ENCODE measurements at regions not wholly inside any gene's neighbourhood (a gene's known extent, or its start where the extent isn't known, plus 50 kb on each side); places are given as distances from the start of the nearest gene placed in this dataset.
"Not testable (repeated sequence)": the region's sequence is repeated elsewhere in the genome, so short reads cannot be mapped to it uniquely, and the experiment has no call there.

DNA sequence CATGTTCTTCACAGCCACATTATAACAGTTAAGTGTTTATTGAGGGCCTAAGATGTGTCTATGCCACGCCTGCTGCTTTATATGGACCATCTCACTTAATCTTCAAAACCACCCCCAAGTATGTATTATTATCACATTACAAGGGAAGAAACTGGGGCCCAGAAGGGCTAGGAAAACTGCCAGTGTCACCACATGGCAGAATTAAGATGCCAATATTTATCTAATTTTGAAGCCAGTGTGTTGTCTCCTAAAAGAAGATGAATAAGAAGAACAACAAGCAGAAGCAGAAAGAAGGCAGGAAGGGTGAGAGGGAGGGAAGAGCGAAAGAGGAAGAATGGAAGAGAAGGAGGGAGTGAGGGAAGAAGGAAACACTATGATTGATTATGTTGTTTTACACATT is 491.3 kb upstream of the IL12A start:
- TF ChIP-seq GATA1 (IDR thresholded peaks at IDR 0.05; ENCODE audit: low read depth, low read length) (no peak), POLR2A (IDR thresholded peaks at IDR 0.05; ENCODE audit: low read length) (no peak)
- no peak for DNase-seq

DNA sequence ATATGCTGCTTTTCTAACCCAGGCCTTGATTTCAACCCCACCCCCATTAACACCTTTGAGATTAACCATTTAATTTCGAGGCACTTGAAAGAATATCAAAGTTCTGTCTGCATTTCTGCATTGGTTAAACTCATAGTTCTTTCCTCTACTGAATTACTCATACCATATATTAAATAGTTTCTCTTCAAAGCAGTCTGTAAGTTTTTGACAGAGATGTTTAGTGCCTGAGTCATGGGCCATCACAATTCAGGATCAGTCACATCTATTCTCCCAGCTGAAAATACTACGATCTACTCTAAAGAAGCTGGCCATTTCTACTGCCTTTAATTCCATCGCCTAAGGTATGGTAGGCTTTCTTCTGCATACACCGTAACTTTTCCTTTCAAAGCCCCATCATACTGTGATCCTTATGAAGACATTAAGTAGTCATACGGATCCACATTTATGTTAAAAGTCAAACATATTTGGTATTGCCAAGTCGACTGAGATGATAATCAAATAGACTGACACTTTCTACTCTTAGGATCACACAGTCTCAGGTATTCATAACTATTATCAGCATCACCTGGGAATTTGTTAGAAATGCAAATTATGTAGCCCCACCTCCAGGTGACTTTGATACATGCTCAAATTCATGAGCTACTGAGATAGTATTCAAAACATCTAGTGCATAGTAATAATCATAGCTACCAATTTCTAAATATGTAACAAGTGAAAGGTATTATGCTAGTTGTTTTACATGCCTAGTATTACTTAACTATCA is 489.4 kb upstream of the IL12A start:
- TF ChIP-seq GATA1 (IDR thresholded peaks at IDR 0.05; ENCODE audit: low read depth, low read length) (no peak), POLR2A (IDR thresholded peaks at IDR 0.05; ENCODE audit: low read length) (no peak)
- no peak for DNase-seq

DNA sequence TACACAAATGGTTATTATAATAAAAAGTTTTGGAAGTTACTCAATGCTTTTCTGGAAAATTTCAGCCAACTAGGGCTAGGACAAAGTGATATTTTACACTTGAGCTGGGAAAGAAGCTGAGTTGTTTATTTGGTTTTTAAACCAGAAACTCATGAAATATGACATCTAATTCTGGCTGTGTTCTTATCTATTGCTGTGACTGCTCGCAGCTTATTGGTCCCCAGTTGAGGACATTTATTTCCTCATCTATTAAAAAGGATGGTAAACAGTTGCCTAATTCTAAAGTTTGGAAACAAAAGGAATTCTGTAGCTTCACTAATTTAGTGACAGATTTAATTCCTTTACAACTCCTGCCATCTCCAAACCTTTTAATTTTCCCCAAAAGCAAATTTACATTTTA is 487.6 kb upstream of the IL12A start:
- TF ChIP-seq POLR2A (IDR thresholded peaks at IDR 0.05; ENCODE audit: low read length): no peak
- no peak for DNase-seq

DNA sequence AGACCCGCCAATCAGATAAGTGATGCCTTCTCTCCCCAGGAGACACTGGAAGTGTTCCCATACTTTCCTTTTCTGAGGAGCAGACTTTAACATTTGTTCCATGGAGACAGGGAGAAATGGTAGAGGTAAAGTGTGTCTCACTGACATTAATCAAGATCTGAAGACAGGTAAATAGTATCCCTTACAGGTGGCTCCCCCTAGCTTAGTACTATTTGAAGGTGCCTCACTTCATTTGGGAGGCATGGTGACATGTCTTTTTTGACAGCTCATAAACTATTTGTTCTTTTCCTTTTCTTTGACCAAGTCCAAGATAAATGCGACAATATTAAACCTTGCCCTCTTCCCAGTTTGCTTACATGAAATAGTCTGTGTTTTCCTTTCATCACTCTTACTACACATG is 485.6 kb upstream of the IL12A start:
- DNase-seq: no peak
- TF ChIP-seq GATA1 (IDR thresholded peaks at IDR 0.05; ENCODE audit: low read depth, low read length) (no peak), POLR2A (IDR thresholded peaks at IDR 0.05; ENCODE audit: low read length) (no peak)

DNA sequence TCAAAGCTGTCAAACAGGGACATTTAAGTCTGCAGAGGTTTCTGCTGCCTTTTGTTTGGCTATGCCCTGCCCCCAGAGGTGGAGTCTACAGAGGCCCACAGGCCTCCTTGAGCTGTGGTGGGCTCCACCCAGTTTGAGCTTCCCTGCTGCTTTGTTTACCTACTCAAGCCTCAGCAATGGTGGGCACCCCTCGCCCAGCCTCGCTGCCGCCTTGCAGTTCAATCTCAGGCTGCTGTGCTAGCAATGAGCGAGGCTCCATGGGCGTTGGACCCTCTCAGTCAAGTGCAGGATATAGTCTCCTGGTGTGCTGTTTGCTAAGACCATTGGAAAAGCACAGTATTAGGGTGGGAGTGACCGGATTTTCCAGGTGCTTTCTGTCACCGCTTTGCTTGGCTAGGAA is 477.6 kb upstream of the IL12A start:
- not testable (repeated sequence) for DNase-seq

DNA sequence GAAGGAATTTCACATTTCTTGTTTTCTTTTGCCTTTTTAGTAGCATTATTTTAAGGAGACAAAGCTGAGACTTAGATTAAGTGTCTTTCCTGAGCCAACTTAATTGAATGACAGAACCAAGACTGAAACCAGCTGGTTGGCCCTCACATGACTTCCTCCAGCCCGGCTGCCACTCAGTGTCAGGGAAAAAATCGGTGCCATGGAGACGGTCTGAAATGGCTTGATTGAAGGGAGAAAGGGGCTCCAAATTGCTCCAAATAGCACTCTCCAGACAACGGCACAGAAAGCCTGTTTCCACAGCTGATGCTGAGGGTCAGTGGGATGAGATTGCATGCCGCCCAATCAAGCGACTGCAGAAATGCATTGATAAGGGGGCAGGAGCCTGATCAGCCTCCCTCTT is 475.2 kb upstream of the IL12A start:
- DNase-seq: no peak
- TF ChIP-seq GATA1 (IDR thresholded peaks at IDR 0.05; ENCODE audit: low read depth, low read length): no peak
- TF ChIP-seq POLR2A (IDR thresholded peaks at IDR 0.05; ENCODE audit: low read length): no peak

DNA sequence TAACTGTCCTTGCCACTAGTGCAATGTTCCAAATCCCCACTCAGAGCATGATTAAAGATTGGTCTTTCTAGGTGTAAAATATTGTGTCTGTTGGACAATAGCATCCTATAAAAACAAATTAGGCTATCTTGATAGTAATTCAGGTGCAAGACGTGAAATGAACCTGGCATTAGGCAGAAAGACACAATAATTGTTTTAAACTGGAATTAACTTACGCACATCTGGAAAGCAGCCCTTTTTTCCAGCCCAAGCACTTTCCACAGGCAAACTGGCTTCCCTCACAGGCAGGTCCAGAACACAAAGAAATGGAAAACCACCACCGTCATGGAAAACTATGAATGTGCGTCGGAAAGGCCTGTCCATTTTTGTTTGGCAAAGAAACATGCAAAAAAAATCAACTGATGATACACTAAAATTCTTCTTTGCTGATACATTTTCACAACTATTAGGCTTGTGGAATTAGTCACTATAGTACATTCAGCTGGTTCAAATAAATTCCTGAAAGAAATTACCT is 474.7 kb upstream of the IL12A start:
- TF ChIP-seq POLR2A (IDR thresholded peaks at IDR 0.05; ENCODE audit: low read length) (no peak), GATA1 (IDR thresholded peaks at IDR 0.05; ENCODE audit: low read depth, low read length) (no peak)
- DNase-seq: no peak

DNA sequence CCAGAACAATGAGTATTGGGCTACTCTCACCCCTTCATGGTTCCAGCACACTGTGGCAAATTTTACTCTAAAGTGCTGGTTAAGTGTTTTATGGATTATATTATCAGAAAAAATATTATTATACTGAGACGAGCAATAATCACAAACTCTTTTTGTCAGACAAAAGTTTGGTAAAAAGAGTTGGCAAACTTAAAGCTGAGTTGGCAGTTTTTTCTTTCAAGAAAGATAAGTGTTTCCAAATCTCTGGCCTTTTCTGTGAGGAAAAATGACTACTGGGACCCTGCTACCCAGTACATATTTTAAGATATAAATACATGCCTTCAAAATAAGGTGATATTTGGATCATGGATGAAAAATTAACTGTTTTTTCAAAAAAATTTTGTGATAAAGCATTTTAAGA is 471.5 kb upstream of the IL12A start:
- no peak for TF ChIP-seq GATA1 (IDR thresholded peaks at IDR 0.05; ENCODE audit: low read depth, low read length)
- TF ChIP-seq POLR2A (IDR thresholded peaks at IDR 0.05; ENCODE audit: low read length): no peak
- DNase-seq: no peak

DNA sequence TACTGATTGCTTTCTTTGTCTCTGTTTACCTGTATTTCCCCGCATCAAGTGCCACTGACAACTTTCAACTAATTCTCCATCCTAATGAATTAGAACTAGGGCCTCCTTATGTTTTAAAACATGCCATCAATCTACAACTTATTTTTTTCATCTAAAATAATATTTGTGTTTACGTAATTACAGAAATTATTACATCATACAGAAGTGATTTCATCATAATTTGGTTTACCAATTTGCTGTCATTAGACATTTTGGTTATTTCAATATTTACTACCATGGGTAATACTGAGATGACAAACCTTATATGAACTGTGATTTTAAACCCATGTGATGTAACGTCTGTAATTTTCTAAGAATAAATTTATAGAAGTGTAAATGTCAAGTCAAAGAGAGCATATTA is 468.0 kb upstream of the IL12A start:
- DNase-seq: no peak
- TF ChIP-seq GATA1 (IDR thresholded peaks at IDR 0.05; ENCODE audit: low read depth, low read length): no peak
- no peak for TF ChIP-seq POLR2A (IDR thresholded peaks at IDR 0.05; ENCODE audit: low read length)

DNA sequence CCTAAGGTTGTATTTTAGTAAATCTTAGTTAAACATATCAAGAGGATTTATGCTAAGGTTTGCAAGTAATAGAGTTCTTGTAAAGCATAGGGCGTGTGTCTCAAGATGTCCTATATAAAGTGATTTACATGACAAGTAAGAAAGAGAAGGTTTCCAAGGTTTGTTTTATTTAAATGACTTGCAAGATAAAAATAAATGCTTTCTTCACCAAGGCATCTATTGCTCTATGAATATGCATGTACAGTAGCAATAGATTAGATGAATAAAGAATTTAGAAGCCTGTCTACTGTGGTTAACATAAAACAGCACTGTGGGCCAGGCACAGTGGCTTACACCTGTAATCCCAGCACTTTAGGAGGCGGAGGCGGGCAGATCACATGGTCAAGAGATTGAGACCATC is 466.4 kb upstream of the IL12A start:
- DNase-seq: no peak
- TF ChIP-seq POLR2A (IDR thresholded peaks at IDR 0.05; ENCODE audit: low read length) (no peak), GATA1 (IDR thresholded peaks at IDR 0.05; ENCODE audit: low read depth, low read length) (no peak)

DNA sequence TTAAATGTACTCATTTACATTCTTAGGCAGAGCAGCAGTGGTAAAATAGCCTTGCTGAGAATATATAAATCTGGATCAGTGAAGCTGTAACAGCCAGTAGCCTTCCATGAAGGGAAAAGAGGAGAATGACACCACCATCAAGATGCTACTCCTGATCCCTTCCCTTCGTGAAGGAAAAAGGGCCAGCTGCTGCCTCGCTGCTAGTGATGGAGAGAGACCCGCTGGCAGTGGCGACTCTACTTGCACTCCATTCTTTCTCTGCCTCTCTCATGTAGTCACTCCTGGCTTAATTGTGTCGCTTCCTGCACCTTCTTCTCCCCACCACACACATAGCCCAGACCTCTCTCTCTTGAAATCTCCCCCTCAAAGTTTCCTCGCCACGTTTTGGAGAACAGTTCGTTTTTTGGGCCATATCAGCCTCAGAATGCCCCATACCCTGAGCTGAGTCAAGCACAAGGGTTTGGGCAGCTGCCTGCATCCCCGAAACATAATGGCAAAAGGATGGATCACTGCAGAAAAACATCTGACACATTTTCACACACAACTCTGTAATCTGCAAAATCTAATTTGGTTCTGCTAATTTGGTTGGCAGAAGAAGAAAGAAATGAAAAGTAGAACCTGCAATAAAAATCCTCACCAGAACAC is 460.3 kb upstream of the IL12A start:
- DNase-seq: no peak
- TF ChIP-seq POLR2A (IDR thresholded peaks at IDR 0.05; ENCODE audit: low read length) (no peak), GATA1 (IDR thresholded peaks at IDR 0.05; ENCODE audit: low read depth, low read length) (no peak)

DNA sequence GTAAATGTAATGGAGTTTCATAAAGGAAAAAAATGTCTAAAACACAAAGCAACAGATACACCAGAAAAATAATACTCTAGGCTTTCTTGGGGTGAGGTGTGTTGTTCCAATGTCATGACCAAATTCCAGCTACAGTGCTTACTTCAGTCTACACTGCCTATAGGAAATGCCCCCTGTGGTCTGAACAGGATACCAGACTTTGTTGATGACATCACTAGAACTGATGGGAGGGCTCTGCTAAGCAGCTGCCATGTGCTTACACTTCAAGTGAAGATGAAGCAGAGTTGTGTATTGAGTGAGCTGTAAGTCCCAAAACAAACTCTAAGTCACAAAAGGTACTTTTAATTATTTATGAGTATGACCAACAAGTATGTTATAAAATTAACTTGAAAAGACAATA is 456.1 kb upstream of the IL12A start:
- TF ChIP-seq POLR2A (IDR thresholded peaks at IDR 0.05; ENCODE audit: low read length) (no peak), GATA1 (IDR thresholded peaks at IDR 0.05; ENCODE audit: low read depth, low read length) (no peak)
- DNase-seq: no peak

DNA sequence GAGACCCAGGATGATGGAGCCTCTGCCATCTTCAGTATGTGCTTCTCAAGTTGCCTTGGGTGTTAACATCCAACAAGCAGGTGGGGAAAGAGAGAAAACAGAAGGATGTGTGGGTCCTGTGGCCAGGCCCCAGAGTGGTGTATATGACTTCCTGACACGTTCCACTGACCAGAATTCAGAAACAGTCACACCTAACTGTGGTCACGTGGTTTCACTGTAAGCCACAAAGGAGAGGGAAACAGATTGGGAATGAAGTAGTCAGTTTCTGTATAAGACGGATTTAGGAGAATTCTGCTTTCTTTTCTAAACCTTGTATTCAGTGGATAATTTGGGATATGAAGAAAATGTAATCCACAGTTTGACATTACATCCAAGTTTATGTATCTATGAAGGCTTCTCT is 454.1 kb upstream of the IL12A start:
- DNase-seq: no peak
- TF ChIP-seq POLR2A (IDR thresholded peaks at IDR 0.05; ENCODE audit: low read length): no peak
- no peak for TF ChIP-seq GATA1 (IDR thresholded peaks at IDR 0.05; ENCODE audit: low read depth, low read length)

DNA sequence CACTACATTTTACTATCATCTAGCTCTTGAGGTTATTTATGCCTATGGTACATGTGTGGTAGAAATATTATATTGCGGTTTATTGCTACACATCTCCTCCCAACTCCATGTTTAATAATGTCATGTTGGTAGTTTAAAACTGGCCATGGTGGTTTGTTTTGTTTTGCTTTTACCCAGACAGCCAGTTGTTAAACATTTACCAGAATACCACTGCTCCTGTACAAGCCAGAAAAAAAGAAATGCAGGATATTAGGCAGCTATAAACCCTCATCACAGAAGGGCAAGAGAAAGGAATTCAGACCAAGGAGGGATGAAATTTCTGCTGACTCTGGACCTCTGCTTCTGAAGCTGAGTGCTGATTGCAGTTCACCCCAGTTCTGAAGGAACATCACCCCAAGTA is 451.8 kb upstream of the IL12A start:
- TF ChIP-seq POLR2A (IDR thresholded peaks at IDR 0.05; ENCODE audit: low read length) (no peak), GATA1 (IDR thresholded peaks at IDR 0.05; ENCODE audit: low read depth, low read length) (no peak)
- DNase-seq: no peak

DNA sequence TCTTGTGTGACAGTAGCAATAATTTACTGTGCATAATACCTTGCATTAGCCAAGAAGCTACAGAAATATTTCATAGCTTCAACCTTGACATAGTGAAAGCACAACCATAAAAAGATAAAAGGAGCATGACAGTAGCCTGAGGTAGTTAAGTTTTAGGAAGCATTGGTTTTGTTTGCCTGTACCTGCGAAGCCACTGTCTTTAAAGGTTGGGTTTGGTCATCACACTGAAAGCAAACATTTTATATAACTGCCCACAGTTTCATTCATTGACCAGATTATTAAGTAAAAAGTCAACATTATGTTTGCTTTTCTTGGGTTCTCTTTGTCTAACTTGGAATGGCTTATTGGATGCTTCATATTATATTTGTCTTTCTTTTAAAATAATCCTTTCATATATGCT is 450.1 kb upstream of the IL12A start:
- TF ChIP-seq POLR2A (IDR thresholded peaks at IDR 0.05; ENCODE audit: low read length) (no peak), GATA1 (IDR thresholded peaks at IDR 0.05; ENCODE audit: low read depth, low read length) (no peak)
- DNase-seq: no peak

All from erythroblast (primary cell).